SK-N-SH (cell line): ENCODE measurements at regions not wholly inside any gene's neighbourhood (a gene's known extent, or its start where the extent isn't known, plus 50 kb on each side); places are given as distances from the start of the nearest gene placed in this dataset.

ENCODE experiments used
- CTCF ChIA-PET: fragments of 300-600, 350-600 bp; formaldehyde crosslinking; extraction: SDS; loops from one replicate; lab custom pipeline; 2021; lab: Yijun Ruan, JAX
- POLR2A ChIA-PET: fragments of 350-600 bp; sonication (Branson Sonifier 250); formaldehyde crosslinking; extraction: SDS; loops from one replicate; lab custom pipeline; 2020; ENCODE audit warnings: antibody characterized with exemption, inconsistent platforms; lab: Yijun Ruan, JAX
- DNase-seq: peaks from one replicate; pipeline ENCODE4 v3.0.0; 2012
- H2AFZ ChIP-seq: fragments of 200-600 bp; sonication (generic); 2 replicates; pipeline ENCODE4 v1.8.1; 2016; ENCODE audit warnings: antibody characterized with exemption, mild to moderate bottlenecking, low read depth
- H3F3A ChIP-seq: fragments of 200-600 bp; sonication (generic); replicated peaks from 2 replicates; pipeline ENCODE3; 2016; ENCODE audit warnings: antibody characterized with exemption, mild to moderate bottlenecking; ENCODE audit not compliant: insufficient read depth
- H3K27ac ChIP-seq, 2 experiments: fragments of 200-500 bp in 1 of 2; fragments of 200-600 bp in 1 of 2; sonication (Bioruptor generic) in 1 of 2; sonication (generic), shearing (Covaris generic) in 1 of 2; 2 replicates each; pipeline versions ENCODE4 v1.5.1 to v1.6.1; 2014 to 2016; ENCODE audit warnings: low read depth in 2 of 2, inconsistent platforms in 1 of 2, low read length in 1 of 2, mild to moderate bottlenecking in 1 of 2, mixed read lengths in 1 of 2
- H3K27me3 ChIP-seq: fragments of 200-600 bp; sonication (generic), shearing (Covaris generic); 2 replicates; pipeline ENCODE4 v1.6.1; 2016; ENCODE audit warnings: mixed run types; ENCODE audit not compliant: insufficient read depth
- H3K36me3 ChIP-seq, 2 experiments: fragments of 200-500 bp in 1 of 2; fragments of 200-600 bp in 1 of 2; sonication (Bioruptor generic) in 1 of 2; sonication (generic) in 1 of 2; replicated peaks in 1 of 2; 2 replicates each; pipeline versions ENCODE3 to v1.5.1; 2014 to 2016; ENCODE audit warnings: low read length in 1 of 2, mild to moderate bottlenecking in 1 of 2; ENCODE audit not compliant: insufficient read depth in 2 of 2, control insufficient read depth in 1 of 2
- H3K4me1 ChIP-seq, 2 experiments: fragments of 200-500 bp in 1 of 2; fragments of 200-600 bp in 1 of 2; sonication (Bioruptor generic) in 1 of 2; sonication (generic), shearing (Covaris generic) in 1 of 2; 2 replicates each; pipeline versions ENCODE4 v1.5.1 to v1.6.1; 2014 to 2016; ENCODE audit warnings: low read depth in 1 of 2, low read length in 1 of 2, mixed run types in 1 of 2; ENCODE audit not compliant: insufficient read depth in 2 of 2, control insufficient read depth in 1 of 2
- H3K4me2 ChIP-seq: fragments of 200-600 bp; sonication (generic), shearing (Covaris generic); 2 replicates; pipeline ENCODE4 v1.6.1; 2017; ENCODE audit warnings: mixed run types
- H3K4me3 ChIP-seq, 2 experiments: fragments of 200-500 bp in 1 of 2; fragments of 200-600 bp in 1 of 2; sonication (Bioruptor generic) in 1 of 2; sonication (generic), shearing (Covaris generic) in 1 of 2; 2 replicates each; pipeline versions ENCODE4 v1.5.1 to v1.8.1; 2014 to 2016; ENCODE audit warnings: low read depth in 2 of 2, inconsistent platforms in 1 of 2, low read length in 1 of 2, mild to moderate bottlenecking in 1 of 2, mixed read lengths in 1 of 2, moderate library complexity in 1 of 2
- H3K79me2 ChIP-seq: fragments of 200-600 bp; sonication (generic); 2 replicates; pipeline ENCODE4 v1.8.1; 2017; ENCODE audit warnings: mild to moderate bottlenecking; ENCODE audit not compliant: insufficient read depth
- H3K9ac ChIP-seq: fragments of 200-600 bp; sonication (generic); 2 replicates; pipeline ENCODE4 v1.6.1; 2017; ENCODE audit warnings: mixed run types
- H3K9me2 ChIP-seq: fragments of 200-600 bp; sonication (generic); 2 replicates; pipeline ENCODE4 v1.6.1; 2017; ENCODE audit warnings: mixed run types
- H3K9me3 ChIP-seq: fragments of 200-600 bp; sonication (generic); 2 replicates; pipeline ENCODE4 v1.6.1; 2017; ENCODE audit warnings: mixed run types, mild to moderate bottlenecking, moderate library complexity
- H4K20me1 ChIP-seq: fragments of 200-600 bp; sonication (generic); 2 replicates; pipeline ENCODE4 v1.6.1; 2017; ENCODE audit warnings: mild to moderate bottlenecking, mixed run types; ENCODE audit not compliant: insufficient read depth
- CHD2 ChIP-seq: fragments of 150-350 bp; IDR thresholded peaks from 2 replicates; pipeline ENCODE4 v1.6.1; 2018; ENCODE audit warnings: low read length; ENCODE audit not compliant: partially characterized antibody
- ELF1 ChIP-seq: IDR thresholded peaks from 2 replicates; pipeline ENCODE4 v1.4.0; 2012
- EP300 ChIP-seq, 2 experiments: IDR thresholded peaks; 2 replicates each; pipeline versions ENCODE4 v1.4.0 to v1.6.1; 2012; ENCODE audit warnings: borderline replicate concordance in 1 of 2, low read depth in 1 of 2, low read length in 1 of 2
- EZH2phosphoT487 ChIP-seq: fragments of 200-600 bp; sonication (generic); IDR thresholded peaks from 2 replicates; pipeline ENCODE4 v1.6.1; 2017; ENCODE audit warnings: low read depth, mixed run types, mild to moderate bottlenecking, antibody characterized with exemption, moderate library complexity, borderline replicate concordance
- FOSL2 ChIP-seq: IDR thresholded peaks from 2 replicates; pipeline ENCODE4 v1.4.0; 2012; ENCODE audit warnings: low read depth, mild to moderate bottlenecking, moderate library complexity, borderline replicate concordance
- FOXJ3 ChIP-seq: sonication (generic); formaldehyde crosslinking; IDR thresholded peaks from 2 replicates; pipeline ENCODE4 v1.5.1; 2020; ENCODE audit warnings: mild to moderate bottlenecking, missing genetic modification reagents
- FOXM1 ChIP-seq: IDR thresholded peaks from 2 replicates; pipeline ENCODE4 v1.4.0; 2012; ENCODE audit warnings: low read depth, mild to moderate bottlenecking
- IRF3 ChIP-seq: fragments of 150-350 bp; IDR thresholded peaks from 2 replicates; pipeline ENCODE4 v1.6.1; 2016; ENCODE audit warnings: mild to moderate bottlenecking, low read depth, low read length
- JUND ChIP-seq: IDR thresholded peaks from 2 replicates; pipeline ENCODE4 v1.4.0; 2012
- MEF2A ChIP-seq: IDR thresholded peaks from 2 replicates; pipeline ENCODE4 v1.4.0; 2012; ENCODE audit warnings: low read depth, borderline replicate concordance
- MXI1 ChIP-seq: IDR thresholded peaks from 2 replicates; pipeline ENCODE4 v1.6.1; 2012; ENCODE audit warnings: mild to moderate bottlenecking, low read depth, low read length, improper control_type of control experiment
- NFIC ChIP-seq: IDR thresholded peaks from 2 replicates; pipeline ENCODE4 v1.4.0; 2012; ENCODE audit warnings: borderline replicate concordance
- NRF1 ChIP-seq: IDR thresholded peaks from 2 replicates; pipeline ENCODE4 v1.6.1; 2012; ENCODE audit warnings: low read depth, mild to moderate bottlenecking, low read length
- PBX3 ChIP-seq: IDR thresholded peaks from 2 replicates; pipeline ENCODE4; 2012
- POLR2AphosphoS5 ChIP-seq: IDR thresholded peaks from 2 replicates; pipeline ENCODE4 v1.6.1; 2012; ENCODE audit warnings: low read depth, low read length
- RAD21 ChIP-seq: IDR thresholded peaks from 2 replicates; pipeline ENCODE4 v1.6.1; 2012; ENCODE audit warnings: mild to moderate bottlenecking, low read length
- RCOR1 ChIP-seq: fragments of 150-350 bp; IDR thresholded peaks from 2 replicates; pipeline ENCODE4 v1.6.1; 2017; ENCODE audit warnings: antibody characterized with exemption, low read length
- RFX5 ChIP-seq: IDR thresholded peaks from 2 replicates; pipeline ENCODE4 v1.6.1; 2012; ENCODE audit warnings: mild to moderate bottlenecking, improper control_type of control experiment, low read length
- RXRA ChIP-seq: IDR thresholded peaks from 2 replicates; pipeline ENCODE4 v1.4.0; 2012; ENCODE audit warnings: low read depth, mild to moderate bottlenecking, borderline replicate concordance
- SIN3A ChIP-seq: IDR thresholded peaks from 2 replicates; pipeline ENCODE4 v1.6.1; 2012; ENCODE audit warnings: low read depth, mild to moderate bottlenecking, low read length, moderate library complexity, borderline replicate concordance
- SMC3 ChIP-seq: IDR thresholded peaks from 2 replicates; pipeline ENCODE4 v1.6.1; 2012; ENCODE audit warnings: low read depth, low read length, improper control_type of control experiment
- TCF12 ChIP-seq: IDR thresholded peaks from 2 replicates; pipeline ENCODE4 v1.4.0; 2012
- USF1 ChIP-seq: IDR thresholded peaks from 2 replicates; pipeline ENCODE4 v1.4.0; 2012; ENCODE audit warnings: low read depth, borderline replicate concordance
- YY1 ChIP-seq: IDR thresholded peaks from 2 replicates; pipeline ENCODE4 v1.4.0; 2012; ENCODE audit warnings: low read depth, mild to moderate bottlenecking
- WGBS: methylation state at CpG from one replicate; pipeline ENCODE4 v1.1.6; 2017; ENCODE audit warnings: low lambda C conversion rate; 5-methylcytosine and 5-hydroxymethylcytosine counted together
- TF ChIP-seq, protein P1 (sequence below): IDR thresholded peaks from 2 replicates; pipeline ENCODE4 v1.4.0; 2012; ENCODE audit warnings: low read depth
- TF ChIP-seq, protein P2 (sequence below): IDR thresholded peaks from 2 replicates; pipeline ENCODE4 v1.4.0; 2012; ENCODE audit warnings: low read depth, borderline replicate concordance
- TF ChIP-seq, protein P3 (sequence below): fragments of 200-600 bp; sonication (generic); IDR thresholded peaks from 2 replicates; pipeline ENCODE4 v1.6.1; 2017; ENCODE audit warnings: antibody characterized with exemption, mild to moderate bottlenecking, moderate library complexity

GRCh38 chr3:56986347-56986746, 74.1 kb upstream of the SPATA12 start (continued):
- TF ChIP-seq RXRA (no peak), POLR2AphosphoS5 (no peak), YY1 (no peak), TCF12 (no peak), MXI1 (no peak), EZH2phosphoT487 (no peak)

DNA sequence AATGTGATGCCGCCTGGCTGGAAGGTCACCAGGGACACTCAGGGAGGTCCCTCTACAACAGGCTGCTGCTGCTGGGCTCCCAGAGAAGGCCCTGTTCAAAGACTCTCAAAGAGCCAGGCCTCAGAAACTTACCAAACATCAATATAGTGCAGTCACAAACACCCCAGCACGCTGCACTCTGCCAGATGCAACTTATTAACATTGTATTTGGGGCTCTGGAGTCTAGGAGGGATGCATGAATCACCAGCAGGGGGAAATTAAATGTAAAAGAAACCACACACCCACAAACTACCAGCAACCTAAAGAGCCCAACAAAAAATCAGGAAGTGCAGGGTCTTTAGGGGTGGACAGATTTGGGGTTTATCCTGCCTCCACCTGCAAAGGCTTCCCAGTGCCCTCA, 74.6 kb upstream of the SPATA12 start:
- CTCF ChIA-PET, result interaction anchor here (0.8 to 9.2 kb wide), 6 partner anchors 9 to 283 kb away, joined by 3 to 199 read pairs (median 13); partner anchors contain the start of gene ARHGEF3
- no peak for TF ChIP-seq RFX5
- TF ChIP-seq EZH2phosphoT487, result no peak
- TF ChIP-seq, protein P1, sequence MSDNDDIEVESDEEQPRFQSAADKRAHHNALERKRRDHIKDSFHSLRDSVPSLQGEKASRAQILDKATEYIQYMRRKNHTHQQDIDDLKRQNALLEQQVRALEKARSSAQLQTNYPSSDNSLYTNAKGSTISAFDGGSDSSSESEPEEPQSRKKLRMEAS, result no peak
- no peak for TF ChIP-seq RXRA
- no peak for TF ChIP-seq FOXM1
- TF ChIP-seq SIN3A, result no peak
- no peak for TF ChIP-seq POLR2AphosphoS5
- 0 out of 2 replicates have a peak, but pooled peaks have one; percentile 20 for TF ChIP-seq FOXJ3 (CRISPR knock-in tag)
- no peak for TF ChIP-seq ELF1
- TF ChIP-seq IRF3, result no peak
- no peak for TF ChIP-seq NRF1
- peak in 1 of 2 experiments; percentile 51; a peak in 1 of 4 replicates for TF ChIP-seq EP300 (IDR thresholded peaks at IDR 0.05; ENCODE audit: borderline replicate concordance in 1 of 2, low read depth in 1 of 2, low read length in 1 of 2)
- no peak for TF ChIP-seq FOSL2
- TF ChIP-seq, protein P2, sequence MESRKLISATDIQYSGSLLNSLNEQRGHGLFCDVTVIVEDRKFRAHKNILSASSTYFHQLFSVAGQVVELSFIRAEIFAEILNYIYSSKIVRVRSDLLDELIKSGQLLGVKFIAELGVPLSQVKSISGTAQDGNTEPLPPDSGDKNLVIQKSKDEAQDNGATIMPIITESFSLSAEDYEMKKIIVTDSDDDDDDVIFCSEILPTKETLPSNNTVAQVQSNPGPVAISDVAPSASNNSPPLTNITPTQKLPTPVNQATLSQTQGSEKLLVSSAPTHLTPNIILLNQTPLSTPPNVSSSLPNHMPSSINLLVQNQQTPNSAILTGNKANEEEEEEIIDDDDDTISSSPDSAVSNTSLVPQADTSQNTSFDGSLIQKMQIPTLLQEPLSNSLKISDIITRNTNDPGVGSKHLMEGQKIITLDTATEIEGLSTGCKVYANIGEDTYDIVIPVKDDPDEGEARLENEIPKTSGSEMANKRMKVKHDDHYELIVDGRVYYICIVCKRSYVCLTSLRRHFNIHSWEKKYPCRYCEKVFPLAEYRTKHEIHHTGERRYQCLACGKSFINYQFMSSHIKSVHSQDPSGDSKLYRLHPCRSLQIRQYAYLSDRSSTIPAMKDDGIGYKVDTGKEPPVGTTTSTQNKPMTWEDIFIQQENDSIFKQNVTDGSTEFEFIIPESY, result no peak
- peak; percentile 36; the same call in 1 of the 2 replicates for TF ChIP-seq SMC3
- no peak for TF ChIP-seq CHD2
- TF ChIP-seq RAD21, result peak; percentile 49
- no peak for TF ChIP-seq MEF2A
- peak; percentile 73 for TF ChIP-seq TCF12
- TF ChIP-seq USF1, result no peak
- no peak for TF ChIP-seq JUND
- no peak for TF ChIP-seq YY1
- no peak for TF ChIP-seq NFIC
- no peak for TF ChIP-seq PBX3
- TF ChIP-seq, protein P3, sequence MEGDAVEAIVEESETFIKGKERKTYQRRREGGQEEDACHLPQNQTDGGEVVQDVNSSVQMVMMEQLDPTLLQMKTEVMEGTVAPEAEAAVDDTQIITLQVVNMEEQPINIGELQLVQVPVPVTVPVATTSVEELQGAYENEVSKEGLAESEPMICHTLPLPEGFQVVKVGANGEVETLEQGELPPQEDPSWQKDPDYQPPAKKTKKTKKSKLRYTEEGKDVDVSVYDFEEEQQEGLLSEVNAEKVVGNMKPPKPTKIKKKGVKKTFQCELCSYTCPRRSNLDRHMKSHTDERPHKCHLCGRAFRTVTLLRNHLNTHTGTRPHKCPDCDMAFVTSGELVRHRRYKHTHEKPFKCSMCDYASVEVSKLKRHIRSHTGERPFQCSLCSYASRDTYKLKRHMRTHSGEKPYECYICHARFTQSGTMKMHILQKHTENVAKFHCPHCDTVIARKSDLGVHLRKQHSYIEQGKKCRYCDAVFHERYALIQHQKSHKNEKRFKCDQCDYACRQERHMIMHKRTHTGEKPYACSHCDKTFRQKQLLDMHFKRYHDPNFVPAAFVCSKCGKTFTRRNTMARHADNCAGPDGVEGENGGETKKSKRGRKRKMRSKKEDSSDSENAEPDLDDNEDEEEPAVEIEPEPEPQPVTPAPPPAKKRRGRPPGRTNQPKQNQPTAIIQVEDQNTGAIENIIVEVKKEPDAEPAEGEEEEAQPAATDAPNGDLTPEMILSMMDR, result peak; percentile 30
- peak; percentile 64; the same call in 1 of the 2 replicates for TF ChIP-seq RCOR1
- peak; percentile 65 for TF ChIP-seq MXI1

More for the DNA sequence above, 74.6 kb upstream of the SPATA12 start:
- no peaks in the 10 kb centered on the region for H3K9me2 ChIP-seq
- H2AFZ ChIP-seq, result 0 out of 2 replicates have a peak overlapping the region, but pooled peaks have one; percentile 37
- DNase-seq, result peak; percentile 62
- no peaks in the 10 kb centered on the region for H3K9me3 ChIP-seq
- H3K36me3 ChIP-seq, result no peaks in the 10 kb centered on the region
- H3K9ac ChIP-seq, result no peak overlapping the region
- peaks cover 8% of the 10 kb centered on the region for H3F3A ChIP-seq
- H3K79me2 ChIP-seq, result no peaks in the 10 kb centered on the region
- no peaks in the 10 kb centered on the region for H4K20me1 ChIP-seq
- H3K27me3 ChIP-seq, result no peaks in the 10 kb centered on the region
- POLR2A ChIA-PET, result no interaction called here
- H3K4me1 ChIP-seq, result peaks cover 10 to 27% of the 10 kb centered on the region in 2 experiments; a peak in 3 of 4 replicates
- H3K27ac ChIP-seq, result peak overlapping the region in 1 of 2 experiments; percentile 62; a peak in 3 of 4 replicates
- H3K4me2 ChIP-seq, result peak overlapping the region; percentile 10; the same call in 1 of the 2 replicates
- H3K4me3 ChIP-seq, result no peak overlapping the region
- WGBS, result 33% methylated on average over 1 of the region's 2 CpGs
